ENCODE measurements at regions not wholly inside any gene's neighbourhood (a gene's known extent, or its start where the extent isn't known, plus 50 kb on each side); places are given as distances from the start of the nearest gene placed in this dataset.

GRCh38 chr13:68846663-68847062 is 1261.0 kb upstream of the ATXN8OS start:
- POLR2A ChIA-PET, result no interaction called here
- H3K36me3 ChIP-seq (ENCODE audit: control insufficient read depth in 2 of 2, insufficient read depth in 1 of 2, low read length in 2 of 2), result no peaks in the 10 kb centered on the region
- H3K9me3 ChIP-seq (ENCODE audit: control insufficient read depth, insufficient read depth, low read depth, low read length), result no peaks in the 10 kb centered on the region
- H3K4me3 ChIP-seq (ENCODE audit: low read depth, low read length), result no peak overlapping the region
- H3K4me1 ChIP-seq (ENCODE audit: control insufficient read depth, insufficient read depth, low read length), result no peaks in the 10 kb centered on the region
- CTCF ChIA-PET, result no interaction called here
- H3K27ac ChIP-seq (ENCODE audit: extremely low read depth, low read depth, low read length), result no peak overlapping the region
- TF ChIP-seq ZSCAN16 (tag by site-specific recombination; IDR thresholded peaks at IDR 0.05) (no peak), ZXDB (tag by site-specific recombination; IDR thresholded peaks at IDR 0.05) (no peak), PRDM10 (tag by site-specific recombination; IDR thresholded peaks at IDR 0.05) (no peak), SETDB1 (IDR thresholded peaks at IDR 0.05; ENCODE audit: insufficient read length, low read length) (no peak), IKZF3 (tag by site-specific recombination; IDR thresholded peaks at IDR 0.05) (no peak), ZNF629 (tag by site-specific recombination; IDR thresholded peaks at IDR 0.05) (no peak), ZNF138 (tag by site-specific recombination; IDR thresholded peaks at IDR 0.05; ENCODE audit: borderline replicate concordance) (no peak), ZNF16 (tag by site-specific recombination; IDR thresholded peaks at IDR 0.05; ENCODE audit: low read depth) (no peak), TCF7L2 (IDR thresholded peaks at IDR 0.05; ENCODE audit: borderline replicate concordance, low read depth, low read length) (no peak), MEIS1 (CRISPR knock-in tag; IDR thresholded peaks at IDR 0.05; ENCODE audit: borderline replicate concordance) (no peak), ZNF433 (tag by site-specific recombination; IDR thresholded peaks at IDR 0.05; ENCODE audit: low read depth) (no peak), SP3 (tag by site-specific recombination; IDR thresholded peaks at IDR 0.05) (no peak)

GRCh38 chr13:68834375-68834774 is 1273.3 kb upstream of the ATXN8OS start:
- Histone ChIP-seq H3K9me3 (ENCODE audit: control insufficient read depth, insufficient read depth, low read depth, low read length) (no peaks in the 10 kb centered on the region), H3K4me3 (ENCODE audit: low read depth, low read length) (no peak overlapping the region), H3K36me3 (ENCODE audit: control insufficient read depth in 2 of 2, insufficient read depth in 1 of 2, low read length in 2 of 2) (no peaks in the 10 kb centered on the region), H3K27ac (ENCODE audit: extremely low read depth, low read depth, low read length) (no peak overlapping the region), H3K4me1 (ENCODE audit: control insufficient read depth, insufficient read depth, low read length) (no peaks in the 10 kb centered on the region)
- ChIA-PET POLR2A (no interaction called here), CTCF (no interaction called here)
- TF ChIP-seq KLF16 (tag by site-specific recombination; IDR thresholded peaks at IDR 0.05) (no peak), ZNF501 (tag by site-specific recombination; IDR thresholded peaks at IDR 0.05) (no peak)

GRCh38 chr13:68816715-68817114 is 1290.9 kb upstream of the ATXN8OS start:
- Histone ChIP-seq H3K36me3 (ENCODE audit: control insufficient read depth in 2 of 2, insufficient read depth in 1 of 2, low read length in 2 of 2) (no peaks in the 10 kb centered on the region), H3K4me3 (ENCODE audit: low read depth, low read length) (no peak overlapping the region), H3K4me1 (ENCODE audit: control insufficient read depth, insufficient read depth, low read length) (no peaks in the 10 kb centered on the region), H3K27ac (ENCODE audit: extremely low read depth, low read depth, low read length) (no peak overlapping the region), H3K9me3 (ENCODE audit: control insufficient read depth, insufficient read depth, low read depth, low read length) (no peaks in the 10 kb centered on the region)
- ChIA-PET POLR2A (no interaction called here), CTCF (no interaction called here)
- TF ChIP-seq ZNF280D (tag by site-specific recombination; IDR thresholded peaks at IDR 0.05), result no peak
- TF ChIP-seq ZSCAN18 (tag by site-specific recombination; IDR thresholded peaks at IDR 0.05), result no peak
- TF ChIP-seq ZNF133 (tag by site-specific recombination; IDR thresholded peaks at IDR 0.05), result no peak
- no peak for TF ChIP-seq ZNF704 (tag by site-specific recombination; IDR thresholded peaks at IDR 0.05)
- TF ChIP-seq ZNF214 (tag by site-specific recombination; IDR thresholded peaks at IDR 0.05; ENCODE audit: borderline replicate concordance), result no peak
- no peak for TF ChIP-seq ELK4 (IDR thresholded peaks at IDR 0.05; ENCODE audit: borderline replicate concordance, low read depth, low read length)
- no peak for TF ChIP-seq GFI1B (tag by site-specific recombination; IDR thresholded peaks at IDR 0.05)
- TF ChIP-seq ZNF2 (tag by site-specific recombination; IDR thresholded peaks at IDR 0.05), result no peak
